Mucosa of descending colon (tissue), 3 donors: ENCODE measurements at regions not wholly inside any gene's neighbourhood (a gene's known extent, or its start where the extent isn't known, plus 50 kb on each side); places are given as distances from the start of the nearest gene placed in this dataset.
A peak's percentile ranks its signal among the peaks of the same experiment; 100 is the strongest.

ENCODE experiments used
- ATAC-seq: fragments of 200-7000 bp; cut with Tn5 transposase; one replicate; pipeline ENCODE4 v1.9.1; 2020; ENCODE audit warnings: mild to moderate bottlenecking, moderate library complexity
- DNase-seq, 3 donors: peaks; one replicate each; pipeline ENCODE4 v3.0.0-alpha.2; 2020
- H3K36me3 ChIP-seq: fragments of 200-600 bp; one replicate; pipeline ENCODE4 v1.8.0; 2021; ENCODE audit warnings: low read depth, mild to moderate bottlenecking
- H3K4me1 ChIP-seq: fragments of 200-600 bp; one replicate; pipeline ENCODE4 v1.8.0; 2021; ENCODE audit warnings: low read depth, mild to moderate bottlenecking
- H3K4me3 ChIP-seq: fragments of 200-600 bp; one replicate; pipeline ENCODE4 v1.8.0; 2021; ENCODE audit warnings: mild to moderate bottlenecking
- H3K9me3 ChIP-seq: fragments of 200-600 bp; one replicate; pipeline ENCODE4 v1.8.0; 2021; ENCODE audit warnings: mild to moderate bottlenecking
- CTCF ChIP-seq: fragments of 200-600 bp; IDR thresholded peaks from one replicate; pipeline ENCODE4 v1.8.0; 2022; ENCODE audit warnings: antibody characterized with exemption, mild to moderate bottlenecking
- intact Hi-C, 2 donors: fragments of 100-400 bp; cut with DNase I in 1 of 2; cut with micrococcal nuclease in 1 of 2; formaldehyde crosslinking; loops; one replicate each; pipeline versions ENCODE4 v1.11.0 to v1.11.1; 2022; cut with DNase I, micrococcal nuclease
- donor health status: DM: no; HTN: no; CAD: no; lungs with moderate emphysema.
- donor health status: DM: no; HTN: no; CAD: no.
- donor health status: DM: no; HTN: yes; CAD: no.

DNA sequence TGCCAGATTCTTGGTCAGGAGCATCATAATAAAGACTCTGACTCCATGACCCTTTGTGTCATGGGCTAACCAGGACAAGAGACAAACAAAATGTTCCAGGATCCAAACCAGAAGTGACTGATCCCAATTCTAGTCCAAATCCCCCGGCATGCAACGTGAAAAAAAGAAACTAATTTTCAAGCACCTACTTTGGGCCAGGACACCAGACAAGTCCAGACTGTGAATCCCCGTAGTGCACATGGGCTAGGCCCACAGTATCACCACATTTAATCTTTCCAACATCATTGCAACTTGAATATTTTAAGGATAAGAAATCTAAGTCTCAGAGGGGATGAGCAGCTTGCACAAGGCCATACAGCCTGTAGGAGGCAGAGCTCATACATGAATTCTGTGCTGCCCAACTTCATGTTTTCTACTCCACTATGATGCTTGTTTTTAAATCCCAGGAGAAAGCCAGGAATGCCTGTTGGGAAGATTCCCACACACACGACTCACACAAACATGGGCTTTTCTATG lies 365.7 kb downstream of the NPIPA8 start:
- intact Hi-C loops: no loop called here
- Histone ChIP-seq H3K36me3 (no peaks in the 10 kb centered on the region), H3K4me1 (no peaks in the 10 kb centered on the region), H3K9me3 (no peaks in the 10 kb centered on the region), H3K4me3 (no peak overlapping the region)
- ATAC-seq: no peak
- DNase-seq: peak in 1 of 3 donors; percentile 18
- TF ChIP-seq CTCF: no peak

DNA sequence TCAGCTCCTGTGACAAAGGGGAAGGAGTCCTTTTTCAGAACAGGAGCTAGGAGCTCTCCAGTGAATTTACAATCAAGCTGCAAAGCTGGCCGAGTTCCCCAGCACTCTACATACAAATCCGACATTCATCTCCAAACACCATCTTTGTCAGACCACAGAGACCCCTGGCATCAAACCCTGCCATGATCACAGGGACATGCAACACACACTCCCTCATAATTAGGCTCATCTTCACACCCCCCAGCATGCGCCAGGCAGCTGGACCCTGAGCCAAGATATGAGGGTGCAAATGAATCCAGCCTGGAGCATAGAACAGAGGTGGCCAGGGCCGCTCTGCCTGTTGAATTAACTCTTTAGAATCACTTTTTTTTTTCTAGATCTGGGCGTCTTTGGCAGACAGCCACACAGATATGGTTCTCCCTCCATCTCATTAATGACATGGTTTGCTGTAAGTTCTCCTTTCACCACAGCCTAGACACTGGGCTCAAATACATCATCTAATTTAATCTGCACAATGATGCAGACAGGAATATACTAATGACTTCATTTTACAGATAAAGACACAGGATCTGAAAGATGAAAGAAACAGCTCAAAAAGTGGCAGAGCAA lies 366.3 kb downstream of the NPIPA8 start:
- no peak overlapping the region for H3K4me3 ChIP-seq
- no peak for TF ChIP-seq CTCF
- ATAC-seq (no peak), DNase-seq (no peak)
- intact Hi-C loops: no loop called here
- H3K9me3 ChIP-seq: no peaks in the 10 kb centered on the region
- H3K36me3 ChIP-seq: no peaks in the 10 kb centered on the region
- H3K4me1 ChIP-seq: no peaks in the 10 kb centered on the region

GRCh38 chr16:17965133-17965900 lies 371.2 kb downstream of the NPIPA8 start:
- no peak for ATAC-seq
- no peak for TF ChIP-seq CTCF
- no peaks in the 10 kb centered on the region for H3K9me3 ChIP-seq
- no peaks in the 10 kb centered on the region for H3K36me3 ChIP-seq
- intact Hi-C loops: no loop called here
- no peak for DNase-seq
- H3K4me1 ChIP-seq: no peaks in the 10 kb centered on the region
- H3K4me3 ChIP-seq: no peak overlapping the region

- intact Hi-C loops: no loop called here
- TF ChIP-seq CTCF: no peak
- no peaks in the 10 kb centered on the region for H3K36me3 ChIP-seq
- no peaks in the 10 kb centered on the region for H3K9me3 ChIP-seq
- H3K4me3 ChIP-seq: no peak overlapping the region
- H3K4me1 ChIP-seq: no peaks in the 10 kb centered on the region
- no peak for DNase-seq
- ATAC-seq: no peak
Observed at GRCh38 chr16:17964196-17964595, 372.3 kb downstream of the NPIPA8 start.

DNA sequence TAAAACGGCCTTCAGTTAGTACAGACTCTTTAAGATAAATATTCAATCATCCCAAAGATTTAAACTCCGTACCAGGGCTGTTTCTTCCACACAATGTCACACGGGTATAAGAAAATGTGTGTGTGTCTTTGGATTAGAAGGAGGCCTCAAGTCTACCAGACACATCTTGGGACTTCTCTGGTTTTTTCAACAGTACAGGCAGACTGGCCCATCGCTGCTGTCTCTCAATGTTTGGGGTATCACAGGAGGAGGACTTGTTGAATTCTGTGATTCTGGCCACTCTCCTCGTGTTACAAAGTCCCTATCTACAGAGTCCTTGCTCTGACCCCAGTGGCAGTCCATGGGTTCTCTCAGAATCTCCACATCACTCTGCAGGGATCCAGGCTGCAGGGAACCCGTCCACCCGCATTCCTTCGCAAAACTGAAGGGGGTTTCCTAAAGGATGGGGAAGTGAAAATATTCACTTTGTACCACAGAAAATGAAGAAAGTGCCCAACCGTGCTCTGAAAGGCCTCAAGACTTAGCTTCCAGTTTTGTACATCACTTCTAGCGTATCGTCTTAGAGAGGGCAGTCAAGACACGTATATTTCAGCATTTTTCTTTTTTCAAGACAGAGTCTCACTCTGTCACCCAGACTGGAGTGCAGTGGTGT lies 373.2 kb downstream of the NPIPA8 start:
- no peak for DNase-seq
- Histone ChIP-seq H3K36me3 (no peaks in the 10 kb centered on the region), H3K4me1 (no peaks in the 10 kb centered on the region), H3K4me3 (no peak overlapping the region), H3K9me3 (no peaks in the 10 kb centered on the region)
- no peak for TF ChIP-seq CTCF
- intact Hi-C loops: no loop called here
- no peak for ATAC-seq
